Body of pancreas (tissue), 4 donors: ENCODE measurements at regions not wholly inside any gene's neighbourhood (a gene's known extent, or its start where the extent isn't known, plus 50 kb on each side); places are given as distances from the start of the nearest gene placed in this dataset.

Source experiments
- CTCF ChIP-seq, 7 experiments: fragments of 450-650 bp in 4 of 7; fragments of 200-600 bp in 3 of 7; sonication (generic) in 3 of 7; IDR thresholded peaks; one replicate each; pipeline ENCODE4 v1.5.1; 2016 to 2019; ENCODE audit warnings: antibody characterized with exemption in 7 of 7
- POLR2A ChIP-seq, 3 donors: fragments of 450-650 bp; IDR thresholded peaks; one replicate each; pipeline ENCODE4 v1.6.1; 2016; ENCODE audit warnings: antibody characterized with exemption in 3 of 3, mild to moderate bottlenecking in 2 of 3

GRCh38 chr2:216768908-216769411, 73.6 kb upstream of the IGFBP5 start:
- no peak for TF ChIP-seq CTCF (IDR thresholded peaks at IDR 0.05)
- no peak for TF ChIP-seq POLR2A (IDR thresholded peaks at IDR 0.05)
